ENCODE measurements at regions not wholly inside any gene's neighbourhood (a gene's known extent, or its start where the extent isn't known, plus 50 kb on each side); places are given as distances from the start of the nearest gene placed in this dataset.
"Not testable (repeated sequence)": the region's sequence is repeated elsewhere in the genome, so short reads cannot be mapped to it uniquely, and the experiment has no call there.

GRCh38 chr5:101327816-101328215 lies 424.7 kb upstream of the ST8SIA4 start:
- no peak overlapping the region for H2AFZ ChIP-seq (ENCODE audit: low read depth, low read length)
- H3K27me3 ChIP-seq (ENCODE audit: insufficient read depth, low read depth, low read length), result no peaks in the 10 kb centered on the region
- no peak overlapping the region for H3K9ac ChIP-seq (ENCODE audit: low read length)
- no peaks in the 10 kb centered on the region for H3K79me2 ChIP-seq (replicated peaks; ENCODE audit: insufficient read depth, low read length)
- no peaks in the 10 kb centered on the region for H3K9me3 ChIP-seq (ENCODE audit: low read length)
- no peaks in the 10 kb centered on the region for H3F3A ChIP-seq (ENCODE audit: insufficient read depth, low read length, poor library complexity, severe bottlenecking)
- H4K20me1 ChIP-seq (ENCODE audit: insufficient read depth), result no peaks in the 10 kb centered on the region
- H3K9me2 ChIP-seq (ENCODE audit: insufficient read depth, low read length), result no peaks in the 10 kb centered on the region
- H3K36me3 ChIP-seq (ENCODE audit: insufficient read depth, low read length), result no peaks in the 10 kb centered on the region
- H3K27ac ChIP-seq (ENCODE audit: low read length), result no peak overlapping the region
- H3K4me3 ChIP-seq (ENCODE audit: low read length), result no peak overlapping the region
- H3K4me2 ChIP-seq (ENCODE audit: low read length), result no peak overlapping the region
- TF ChIP-seq TAF1 (IDR thresholded peaks at IDR 0.05; ENCODE audit: low read depth) (no peak), SMC3 (conservative IDR thresholded peaks at IDR 0.05; ENCODE audit: poor library complexity) (no peak), REST (IDR thresholded peaks at IDR 0.05; ENCODE audit: borderline replicate concordance) (no peak), CTCF (IDR thresholded peaks at IDR 0.05; ENCODE audit: poor library complexity, severe bottlenecking) (no peak), RAD21 (conservative IDR thresholded peaks at IDR 0.05) (no peak), MXI1 (conservative IDR thresholded peaks at IDR 0.05; ENCODE audit: poor library complexity, severe bottlenecking) (no peak), POLR2AphosphoS5 (IDR thresholded peaks at IDR 0.05) (no peak), EP300 (conservative IDR thresholded peaks at IDR 0.05; ENCODE audit: poor library complexity, severe bottlenecking) (no peak), EZH2 (IDR thresholded peaks at IDR 0.05; ENCODE audit: borderline replicate concordance, insufficient read depth, low read length, poor library complexity, severe bottlenecking) (no peak)

- Histone ChIP-seq H3K9me2 (ENCODE audit: insufficient read depth, low read length) (no peaks in the 10 kb centered on the region), H4K20me1 (ENCODE audit: insufficient read depth) (no peaks in the 10 kb centered on the region), H3K27me3 (ENCODE audit: insufficient read depth, low read depth, low read length) (no peaks in the 10 kb centered on the region), H2AFZ (ENCODE audit: low read depth, low read length) (no peak overlapping the region), H3K4me3 (ENCODE audit: low read length) (no peak overlapping the region), H3F3A (ENCODE audit: insufficient read depth, low read length, poor library complexity, severe bottlenecking) (no peaks in the 10 kb centered on the region), H3K27ac (ENCODE audit: low read length) (no peak overlapping the region), H3K9me3 (ENCODE audit: low read length) (no peaks in the 10 kb centered on the region), H3K36me3 (ENCODE audit: insufficient read depth, low read length) (no peaks in the 10 kb centered on the region), H3K4me2 (ENCODE audit: low read length) (no peak overlapping the region), H3K79me2 (replicated peaks; ENCODE audit: insufficient read depth, low read length) (no peaks in the 10 kb centered on the region), H3K9ac (ENCODE audit: low read length) (no peak overlapping the region)
- TF ChIP-seq EP300 (conservative IDR thresholded peaks at IDR 0.05; ENCODE audit: poor library complexity, severe bottlenecking) (no peak), EZH2 (IDR thresholded peaks at IDR 0.05; ENCODE audit: borderline replicate concordance, insufficient read depth, low read length, poor library complexity, severe bottlenecking) (no peak), RAD21 (conservative IDR thresholded peaks at IDR 0.05) (no peak), MXI1 (conservative IDR thresholded peaks at IDR 0.05; ENCODE audit: poor library complexity, severe bottlenecking) (no peak), SMC3 (conservative IDR thresholded peaks at IDR 0.05; ENCODE audit: poor library complexity) (no peak), REST (IDR thresholded peaks at IDR 0.05; ENCODE audit: borderline replicate concordance) (no peak), TAF1 (IDR thresholded peaks at IDR 0.05; ENCODE audit: low read depth) (no peak), POLR2AphosphoS5 (IDR thresholded peaks at IDR 0.05) (no peak), CTCF (IDR thresholded peaks at IDR 0.05; ENCODE audit: poor library complexity, severe bottlenecking) (no peak)
Measured at GRCh38 chr5:101326766-101327165, 423.7 kb upstream of the ST8SIA4 start.

- not testable (repeated sequence) for H3K79me2 ChIP-seq (replicated peaks; ENCODE audit: insufficient read depth, low read length); H3F3A ChIP-seq (ENCODE audit: insufficient read depth, low read length, poor library complexity, severe bottlenecking); H4K20me1 ChIP-seq (ENCODE audit: insufficient read depth); H3K36me3 ChIP-seq (ENCODE audit: insufficient read depth, low read length); H2AFZ ChIP-seq (ENCODE audit: low read depth, low read length); H3K9ac ChIP-seq (ENCODE audit: low read length); H3K4me3 ChIP-seq (ENCODE audit: low read length); H3K9me2 ChIP-seq (ENCODE audit: insufficient read depth, low read length); H3K9me3 ChIP-seq (ENCODE audit: low read length); H3K27ac ChIP-seq (ENCODE audit: low read length); H3K4me2 ChIP-seq (ENCODE audit: low read length); H3K27me3 ChIP-seq (ENCODE audit: insufficient read depth, low read depth, low read length)
Measured at GRCh38 chr5:101316401-101316800, 413.3 kb upstream of the ST8SIA4 start.
